ENCODE measurements at regions not wholly inside any gene's neighbourhood (a gene's known extent, or its start where the extent isn't known, plus 50 kb on each side); places are given as distances from the start of the nearest gene placed in this dataset.

DNA sequence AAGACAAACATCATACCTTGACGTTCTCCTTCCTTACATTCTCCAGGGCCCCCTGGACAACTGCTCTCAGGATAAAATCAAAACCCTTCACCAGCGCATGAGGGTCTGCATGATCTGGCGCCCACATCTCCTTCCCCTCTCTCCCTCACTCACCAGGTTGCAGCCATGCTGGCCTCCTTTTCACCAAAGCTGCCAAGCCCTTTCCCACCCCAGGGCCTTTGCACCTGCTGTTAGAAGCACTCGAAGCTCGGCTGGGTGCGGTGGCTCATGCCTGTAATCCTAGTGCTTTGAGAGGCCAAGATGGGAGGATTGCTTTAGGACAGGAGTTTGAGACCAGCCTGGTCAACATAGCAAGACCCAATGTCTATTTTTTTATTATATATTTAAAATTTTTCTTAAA, 56.1 kb upstream of the NUP50 start:
- Histone ChIP-seq H3K9me3 (ENCODE audit: insufficient read depth, low read length) (no peaks in the 10 kb centered on the region), H3K79me2 (ENCODE audit: insufficient read depth, low read length) (no peaks in the 10 kb centered on the region), H3K4me2 (ENCODE audit: low read depth, low read length, poor library complexity, severe bottlenecking) (no peak overlapping the region), H3K27ac (ENCODE audit: low read depth, low read length) (no peak overlapping the region), H3K4me3 (ENCODE audit: insufficient read depth, low read length, poor library complexity, severe bottlenecking) (no peak overlapping the region), H2AFZ (ENCODE audit: low read depth, low read length, severe bottlenecking) (no peak overlapping the region), H3K27me3 (ENCODE audit: low read length) (no peaks in the 10 kb centered on the region), H3K36me3 (ENCODE audit: low read length) (no peaks in the 10 kb centered on the region), H3F3A (ENCODE audit: insufficient read depth) (no peaks in the 10 kb centered on the region), H4K20me1 (ENCODE audit: low read depth, low read length) (no peaks in the 10 kb centered on the region), H3K9ac (ENCODE audit: low read length) (no peak overlapping the region), H3K9me2 (replicated peaks; ENCODE audit: insufficient read depth, low read length) (no peaks in the 10 kb centered on the region)
- TF ChIP-seq, protein P1, sequence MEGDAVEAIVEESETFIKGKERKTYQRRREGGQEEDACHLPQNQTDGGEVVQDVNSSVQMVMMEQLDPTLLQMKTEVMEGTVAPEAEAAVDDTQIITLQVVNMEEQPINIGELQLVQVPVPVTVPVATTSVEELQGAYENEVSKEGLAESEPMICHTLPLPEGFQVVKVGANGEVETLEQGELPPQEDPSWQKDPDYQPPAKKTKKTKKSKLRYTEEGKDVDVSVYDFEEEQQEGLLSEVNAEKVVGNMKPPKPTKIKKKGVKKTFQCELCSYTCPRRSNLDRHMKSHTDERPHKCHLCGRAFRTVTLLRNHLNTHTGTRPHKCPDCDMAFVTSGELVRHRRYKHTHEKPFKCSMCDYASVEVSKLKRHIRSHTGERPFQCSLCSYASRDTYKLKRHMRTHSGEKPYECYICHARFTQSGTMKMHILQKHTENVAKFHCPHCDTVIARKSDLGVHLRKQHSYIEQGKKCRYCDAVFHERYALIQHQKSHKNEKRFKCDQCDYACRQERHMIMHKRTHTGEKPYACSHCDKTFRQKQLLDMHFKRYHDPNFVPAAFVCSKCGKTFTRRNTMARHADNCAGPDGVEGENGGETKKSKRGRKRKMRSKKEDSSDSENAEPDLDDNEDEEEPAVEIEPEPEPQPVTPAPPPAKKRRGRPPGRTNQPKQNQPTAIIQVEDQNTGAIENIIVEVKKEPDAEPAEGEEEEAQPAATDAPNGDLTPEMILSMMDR (IDR thresholded peaks at IDR 0.05; ENCODE audit: insufficient read depth, low read length, poor library complexity, severe bottlenecking), result no peak
- TF ChIP-seq EZH2phosphoT487 (conservative IDR thresholded peaks at IDR 0.05; ENCODE audit: low read length), result no peak

DNA sequence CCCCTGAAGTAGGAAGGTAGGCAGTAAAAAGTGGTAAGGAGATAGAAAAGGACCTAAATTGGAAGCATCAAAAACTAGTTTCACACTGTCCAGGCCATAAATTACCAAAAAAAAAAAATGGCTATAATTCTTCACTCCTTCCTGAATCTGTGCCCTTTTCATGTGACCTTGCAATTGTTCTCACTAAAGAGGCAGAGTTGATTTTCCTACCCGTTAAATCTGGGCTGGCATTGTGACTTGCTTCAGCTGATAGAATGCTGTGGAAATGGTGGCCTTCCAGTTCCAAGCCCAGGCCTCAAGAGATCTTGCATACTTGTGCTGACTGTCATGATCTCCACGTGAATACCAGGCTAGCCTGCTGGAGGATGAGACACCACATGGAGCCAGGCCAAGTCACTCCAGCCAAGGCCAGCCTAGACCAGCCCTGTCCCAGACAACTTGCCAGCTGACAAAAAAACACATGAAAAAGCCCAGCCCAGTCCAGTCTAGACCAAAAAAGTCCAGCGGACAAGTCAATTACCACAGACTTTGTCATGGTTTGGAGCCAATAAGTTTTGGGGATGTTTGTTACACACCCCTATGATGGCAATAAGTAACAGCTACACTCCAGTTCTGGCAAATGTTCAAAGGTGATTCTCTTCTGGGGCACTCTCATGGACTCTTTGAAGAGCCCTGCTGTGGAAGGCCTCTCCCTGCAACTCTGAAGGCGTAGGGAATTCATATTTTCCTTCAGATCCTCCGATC, 51.4 kb upstream of the NUP50 start:
- no peaks in the 10 kb centered on the region for H3K79me2 ChIP-seq (ENCODE audit: insufficient read depth, low read length)
- H3K27ac ChIP-seq (ENCODE audit: low read depth, low read length), result no peak overlapping the region
- H2AFZ ChIP-seq (ENCODE audit: low read depth, low read length, severe bottlenecking), result no peak overlapping the region
- H3K27me3 ChIP-seq (ENCODE audit: low read length), result no peaks in the 10 kb centered on the region
- H3K36me3 ChIP-seq (ENCODE audit: low read length), result no peaks in the 10 kb centered on the region
- H3K9me2 ChIP-seq (replicated peaks; ENCODE audit: insufficient read depth, low read length), result no peaks in the 10 kb centered on the region
- no peaks in the 10 kb centered on the region for H4K20me1 ChIP-seq (ENCODE audit: low read depth, low read length)
- no peaks in the 10 kb centered on the region for H3K9me3 ChIP-seq (ENCODE audit: insufficient read depth, low read length)
- no peak overlapping the region for H3K9ac ChIP-seq (ENCODE audit: low read length)
- no peak for TF ChIP-seq EZH2phosphoT487 (conservative IDR thresholded peaks at IDR 0.05; ENCODE audit: low read length)
- TF ChIP-seq, protein P1 (IDR thresholded peaks at IDR 0.05; ENCODE audit: insufficient read depth, low read length, poor library complexity, severe bottlenecking), result no peak
- H3F3A ChIP-seq (ENCODE audit: insufficient read depth), result no peaks in the 10 kb centered on the region
- H3K4me3 ChIP-seq (ENCODE audit: insufficient read depth, low read length, poor library complexity, severe bottlenecking), result no peak overlapping the region
- H3K4me2 ChIP-seq (ENCODE audit: low read depth, low read length, poor library complexity, severe bottlenecking), result no peak overlapping the region

All from SU-DHL-6 (cell line).